Erythroblast (primary cell): ENCODE measurements at regions not wholly inside any gene's neighbourhood (a gene's known extent, or its start where the extent isn't known, plus 50 kb on each side); places are given as distances from the start of the nearest gene placed in this dataset.
"Not testable (repeated sequence)": the region's sequence is repeated elsewhere in the genome, so short reads cannot be mapped to it uniquely, and the experiment has no call there.

Source experiments
- DNase-seq, 2 experiments: peaks; one replicate each; lab custom pipeline; 2025; lab: John Stamatoyannopoulos, UW
- GATA1 ChIP-seq: IDR thresholded peaks from 2 replicates; pipeline ENCODE4 v1.6.1; 2011; ENCODE audit warnings: low read depth, mild to moderate bottlenecking, control low read depth, low read length, moderate library complexity
- POLR2A ChIP-seq: IDR thresholded peaks from 2 replicates; pipeline ENCODE4 v1.6.1; 2011; ENCODE audit warnings: mild to moderate bottlenecking, low read length

DNA sequence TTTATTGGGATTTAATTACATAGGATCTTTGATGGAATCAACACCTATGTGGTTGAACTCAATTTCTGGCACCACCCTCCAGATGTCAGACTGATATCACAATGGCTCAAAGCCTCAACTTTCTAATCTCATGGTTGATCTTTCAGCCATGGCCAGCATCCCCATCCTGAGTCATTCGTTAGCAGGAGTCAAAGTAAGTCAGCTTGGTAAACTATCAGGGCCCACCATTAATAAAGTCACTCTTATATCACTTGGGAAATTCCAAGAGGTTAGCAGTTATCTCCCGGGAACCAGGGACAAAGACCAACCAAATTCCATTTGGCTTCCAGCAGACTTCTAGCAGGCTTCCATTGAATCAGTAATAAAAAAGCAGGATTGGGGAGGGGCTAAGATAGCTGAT, 50.7 kb upstream of the TNFSF4 start:
- TF ChIP-seq GATA1 (no peak), POLR2A (no peak)
- no peak for DNase-seq

- DNase-seq = no peak
- TF ChIP-seq POLR2A (no peak), GATA1 (no peak)
Measured at GRCh38 chr1:173258479-173259264, 51.5 kb upstream of the TNFSF4 start.

DNA sequence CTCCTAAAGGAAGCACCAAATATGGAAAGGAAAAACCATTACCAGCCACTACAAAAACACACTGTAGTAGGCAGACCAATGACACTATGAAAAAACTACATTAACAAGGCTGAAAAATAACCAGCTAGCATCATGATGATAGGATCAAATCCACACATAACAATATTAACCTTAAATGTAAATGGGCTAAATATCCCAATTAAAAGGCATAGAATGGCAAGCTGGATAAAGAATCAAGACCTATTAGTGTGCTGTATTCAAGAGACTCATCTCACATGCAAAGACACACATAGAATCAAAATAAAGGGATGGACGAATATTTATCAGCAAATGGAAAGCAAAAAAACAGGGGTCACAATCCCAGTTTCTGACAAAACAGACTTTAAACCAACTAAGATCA, 53.2 kb upstream of the TNFSF4 start:
- not testable (repeated sequence) for DNase-seq

- no peak for TF ChIP-seq GATA1
- TF ChIP-seq POLR2A = no peak
- DNase-seq = no peak
Measured at GRCh38 chr1:173266841-173267240, 59.7 kb upstream of the TNFSF4 start.

GRCh38 chr1:173267453-173267945, 60.4 kb upstream of the TNFSF4 start:
- TF ChIP-seq GATA1 (no peak), POLR2A (no peak)

GRCh38 chr1:173268261-173268660, 61.1 kb upstream of the TNFSF4 start:
- no peak for DNase-seq
- no peak for TF ChIP-seq POLR2A
- TF ChIP-seq GATA1 = no peak

More at GRCh38 chr1:173267453-173267945, 60.4 kb upstream of the TNFSF4 start:
- DNase-seq = no peak

DNA sequence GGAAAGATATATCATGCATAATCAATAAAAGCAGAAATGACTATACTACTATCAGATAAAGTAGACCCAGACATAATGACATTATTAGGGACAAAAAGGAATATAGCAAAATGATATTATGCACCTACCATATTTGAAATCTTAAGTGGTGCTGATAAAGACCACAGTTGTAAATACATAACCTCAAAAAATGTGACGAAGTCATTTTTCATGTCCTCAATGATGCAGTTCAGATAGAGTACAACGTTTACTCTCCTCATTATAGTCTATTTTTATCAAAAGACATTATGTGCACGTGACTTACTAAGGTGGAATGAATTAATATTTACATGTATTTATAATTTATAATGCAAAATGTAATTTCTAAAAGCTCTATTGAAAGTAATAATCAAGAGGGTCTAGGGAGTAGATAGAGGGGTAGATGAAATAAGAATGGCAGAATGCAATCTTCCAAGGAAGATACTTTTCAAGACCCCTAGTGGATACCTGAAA, 61.7 kb upstream of the TNFSF4 start:
- TF ChIP-seq POLR2A (no peak), GATA1 (no peak)
- no peak for DNase-seq

GRCh38 chr1:173269490-173270230, 62.5 kb upstream of the TNFSF4 start:
- no peak for TF ChIP-seq POLR2A
- TF ChIP-seq GATA1 = no peak
- DNase-seq = no peak

DNA sequence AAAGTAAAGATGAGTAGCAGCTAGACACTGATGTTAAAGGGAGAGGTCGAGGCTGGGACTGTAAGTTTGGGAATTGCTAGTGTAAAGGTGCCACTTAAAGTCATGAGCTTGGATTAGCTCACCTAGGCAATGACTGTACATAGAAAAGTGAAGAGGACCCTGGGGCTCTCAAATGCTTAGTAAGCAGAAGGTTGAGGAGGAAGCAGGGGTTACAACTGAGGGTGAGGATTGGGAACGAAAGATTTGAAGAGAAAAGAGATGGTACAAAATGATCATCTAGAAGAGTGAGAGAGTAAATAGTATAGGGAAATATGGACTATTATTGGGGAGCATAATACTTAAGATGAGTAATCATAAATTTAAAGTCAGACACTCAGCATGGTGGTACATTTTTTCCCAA, 63.1 kb upstream of the TNFSF4 start:
- DNase-seq = no peak

DNA sequence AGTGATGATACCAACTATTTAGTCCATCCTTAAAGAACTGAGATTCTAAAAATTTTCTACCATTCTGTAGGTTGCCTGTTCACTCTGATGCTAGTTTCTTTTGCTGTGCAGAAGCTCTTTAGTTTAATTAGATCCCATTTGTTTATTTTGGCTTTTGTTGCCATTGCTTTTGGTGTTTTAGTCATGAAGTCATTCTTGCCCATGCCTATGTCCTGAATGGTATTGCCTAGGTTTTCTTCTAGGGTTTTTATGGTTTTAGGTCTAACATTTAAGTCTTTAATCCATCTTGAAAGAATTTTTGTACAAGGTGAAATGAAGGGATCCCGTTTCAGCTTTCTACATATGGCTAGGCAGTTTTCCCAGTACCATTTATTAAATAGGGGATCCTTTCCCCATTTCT, 63.9 kb upstream of the TNFSF4 start:
- not testable (repeated sequence) for DNase-seq

More for the DNA sequence above, 63.1 kb upstream of the TNFSF4 start:
- TF ChIP-seq POLR2A = no peak
- no peak for TF ChIP-seq GATA1

DNA sequence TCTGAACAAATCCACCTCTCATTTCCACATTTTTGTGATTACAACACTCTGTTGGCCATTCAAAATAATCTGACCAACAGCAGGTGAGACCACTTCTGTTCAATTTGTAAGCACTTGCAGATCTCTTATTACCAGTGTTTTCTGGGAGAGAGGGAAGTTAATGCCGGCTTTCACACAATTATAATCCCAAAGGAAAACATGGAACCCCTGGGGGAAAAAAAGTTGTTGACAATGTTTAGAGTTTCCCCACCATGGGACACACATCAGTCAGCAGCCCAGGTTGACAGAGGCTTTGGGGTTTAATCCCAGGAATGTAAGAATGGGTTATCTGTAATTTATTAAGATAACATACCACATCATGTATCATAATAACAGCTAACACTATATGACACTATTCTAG, 68.4 kb upstream of the TNFSF4 start:
- TF ChIP-seq GATA1 = no peak
- TF ChIP-seq POLR2A = no peak
- no peak for DNase-seq

- DNase-seq = no peak
- TF ChIP-seq GATA1 (no peak), POLR2A (no peak)
Measured at GRCh38 chr1:173276922-173277800, 70.0 kb upstream of the TNFSF4 start.

DNA sequence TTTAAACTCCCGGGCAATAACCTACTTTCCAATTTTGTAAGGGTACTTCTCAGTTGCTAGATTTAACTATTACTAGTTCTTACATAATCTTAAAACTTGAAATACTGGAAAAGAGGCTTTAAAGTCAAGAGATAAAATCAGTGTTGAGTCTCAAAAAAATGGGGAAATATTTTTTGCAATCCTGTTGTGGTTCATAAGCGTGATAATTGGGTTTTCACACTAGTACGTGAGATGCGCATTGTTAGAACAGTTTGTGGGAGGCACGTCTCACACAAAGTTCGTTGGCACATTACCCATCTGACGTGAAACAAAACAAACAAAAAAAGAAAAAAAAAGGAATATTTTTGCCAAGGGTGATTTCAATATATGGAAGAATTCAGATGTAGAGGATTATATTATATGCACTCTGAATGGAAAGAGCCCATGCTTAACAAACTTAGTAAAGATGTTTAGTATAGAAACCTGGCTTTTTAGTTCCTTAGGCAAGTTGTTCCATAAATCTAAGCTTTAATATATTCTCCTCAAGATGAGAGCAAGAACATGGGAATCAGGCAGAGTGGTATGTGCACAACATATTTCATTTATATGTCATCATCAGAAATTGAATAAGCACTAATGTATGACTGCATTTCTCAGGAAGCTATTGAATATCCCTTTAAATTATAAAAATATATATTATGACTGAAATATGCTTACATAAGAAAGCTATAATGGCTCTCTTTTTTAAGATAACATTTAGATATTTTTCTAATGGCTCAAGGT, 73.9 kb upstream of the TNFSF4 start:
- TF ChIP-seq GATA1 (no peak), POLR2A (no peak)
- DNase-seq = no peak
